Peyer's patch (tissue), 4 donors: ENCODE measurements at regions not wholly inside any gene's neighbourhood (a gene's known extent, or its start where the extent isn't known, plus 50 kb on each side); places are given as distances from the start of the nearest gene placed in this dataset.

Experiments used
- DNase-seq, 3 donors: peaks; one replicate each; pipeline ENCODE4 v3.0.0-alpha.2; 2017 to 2019
- H3K27ac ChIP-seq, 4 donors: fragments of 200-600 bp; sonication (generic); one replicate each; pipeline ENCODE4 v1.5.1; 2016 to 2019
- H3K27me3 ChIP-seq, 2 donors: fragments of 200-600 bp; sonication (generic); one replicate each; pipeline ENCODE4 v1.5.1; 2019
- H3K36me3 ChIP-seq, 3 donors: fragments of 200-600 bp; sonication (generic); one replicate each; pipeline ENCODE4 v1.5.1; 2016 to 2019
- H3K4me1 ChIP-seq, 4 donors: fragments of 200-600 bp; sonication (generic); one replicate each; pipeline ENCODE4 v1.5.1; 2016 to 2019
- H3K4me3 ChIP-seq, 4 donors: fragments of 200-600 bp; sonication (generic); 1 replicate in 3 of 4; 2 replicates in 1 of 4; pipeline ENCODE4 v1.5.1; 2016 to 2019; ENCODE audit warnings: mild to moderate bottlenecking in 1 of 4
- H3K9me3 ChIP-seq, 4 donors: fragments of 200-600 bp; sonication (generic); one replicate each; pipeline ENCODE4 v1.5.1; 2016 to 2019; ENCODE audit warnings: mild to moderate bottlenecking in 1 of 4
- CTCF ChIP-seq, 6 experiments: fragments of 450-650 bp in 4 of 6; fragments of 200-600 bp in 2 of 6; sonication (generic) in 1 of 6; IDR thresholded peaks; one replicate each; pipeline ENCODE4 v1.5.1; 2017 to 2019; ENCODE audit warnings: antibody characterized with exemption in 6 of 6, mild to moderate bottlenecking in 3 of 6, moderate library complexity in 1 of 6
- POLR2A ChIP-seq, 2 donors: fragments of 450-650 bp; IDR thresholded peaks; one replicate each; pipeline ENCODE4 v1.5.1; 2017; ENCODE audit warnings: antibody characterized with exemption in 2 of 2, mild to moderate bottlenecking in 2 of 2, moderate library complexity in 2 of 2

DNA sequence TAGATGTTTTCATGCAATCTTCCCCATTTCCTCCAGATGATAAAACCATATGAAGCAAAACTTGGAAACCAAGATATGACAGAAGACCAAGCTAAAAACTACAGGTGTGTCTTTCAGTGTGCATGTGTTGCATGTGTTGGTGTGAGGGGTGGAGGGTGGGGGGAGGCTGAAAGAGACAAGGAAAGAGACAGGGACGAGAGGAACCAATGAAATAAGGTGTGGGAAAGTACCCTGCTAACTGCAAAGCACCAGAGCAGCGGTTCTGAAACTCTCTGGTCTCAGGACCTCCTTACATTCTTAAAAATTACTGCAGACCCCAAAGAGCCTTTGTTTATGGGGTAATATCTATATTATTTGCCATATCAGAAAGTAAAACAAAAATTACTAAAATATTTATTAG lies 87.4 kb upstream of the HIVEP3 start:
- H3K4me3 ChIP-seq, result no peak overlapping the region
- TF ChIP-seq CTCF (IDR thresholded peaks at IDR 0.05), result no peak
- TF ChIP-seq POLR2A (IDR thresholded peaks at IDR 0.05), result no peak
- DNase-seq, result no peak
- no peak overlapping the region for H3K27ac ChIP-seq
- H3K9me3 ChIP-seq, result no peaks in the 10 kb centered on the region
- H3K36me3 ChIP-seq, result no peaks in the 10 kb centered on the region
- H3K27me3 ChIP-seq, result no peaks in the 10 kb centered on the region
- no peaks in the 10 kb centered on the region for H3K4me1 ChIP-seq

GRCh38 chr1:42005530-42005929 lies 86.8 kb upstream of the HIVEP3 start:
- no peaks in the 10 kb centered on the region for H3K27me3 ChIP-seq
- TF ChIP-seq CTCF (IDR thresholded peaks at IDR 0.05) (no peak), POLR2A (IDR thresholded peaks at IDR 0.05) (no peak)
- no peaks in the 10 kb centered on the region for H3K9me3 ChIP-seq
- no peak for DNase-seq
- no peak overlapping the region for H3K27ac ChIP-seq
- no peaks in the 10 kb centered on the region for H3K36me3 ChIP-seq
- no peak overlapping the region for H3K4me3 ChIP-seq
- H3K4me1 ChIP-seq, result no peaks in the 10 kb centered on the region

GRCh38 chr1:42004860-42005259 lies 86.1 kb upstream of the HIVEP3 start:
- TF ChIP-seq CTCF (IDR thresholded peaks at IDR 0.05) (no peak), POLR2A (IDR thresholded peaks at IDR 0.05) (no peak)

GRCh38 chr1:42004322-42004721 lies 85.6 kb upstream of the HIVEP3 start:
- Histone ChIP-seq H3K4me3 (no peak overlapping the region), H3K36me3 (no peaks in the 10 kb centered on the region), H3K27ac (no peak overlapping the region), H3K4me1 (no peaks in the 10 kb centered on the region), H3K27me3 (no peaks in the 10 kb centered on the region), H3K9me3 (no peaks in the 10 kb centered on the region)
- TF ChIP-seq POLR2A (IDR thresholded peaks at IDR 0.05) (no peak), CTCF (IDR thresholded peaks at IDR 0.05) (no peak)
- no peak for DNase-seq

More at GRCh38 chr1:42004860-42005259, 86.1 kb upstream of the HIVEP3 start:
- Histone ChIP-seq H3K27ac (no peak overlapping the region), H3K27me3 (no peaks in the 10 kb centered on the region), H3K9me3 (no peaks in the 10 kb centered on the region), H3K4me1 (no peaks in the 10 kb centered on the region), H3K36me3 (no peaks in the 10 kb centered on the region), H3K4me3 (no peak overlapping the region)
- no peak for DNase-seq

GRCh38 chr1:42003433-42003832 lies 84.7 kb upstream of the HIVEP3 start:
- Histone ChIP-seq H3K27me3 (no peaks in the 10 kb centered on the region), H3K27ac (no peak overlapping the region), H3K4me1 (no peaks in the 10 kb centered on the region), H3K4me3 (no peak overlapping the region), H3K9me3 (no peaks in the 10 kb centered on the region), H3K36me3 (no peaks in the 10 kb centered on the region)
- TF ChIP-seq CTCF (IDR thresholded peaks at IDR 0.05) (no peak), POLR2A (IDR thresholded peaks at IDR 0.05) (no peak)
- no peak for DNase-seq

DNA sequence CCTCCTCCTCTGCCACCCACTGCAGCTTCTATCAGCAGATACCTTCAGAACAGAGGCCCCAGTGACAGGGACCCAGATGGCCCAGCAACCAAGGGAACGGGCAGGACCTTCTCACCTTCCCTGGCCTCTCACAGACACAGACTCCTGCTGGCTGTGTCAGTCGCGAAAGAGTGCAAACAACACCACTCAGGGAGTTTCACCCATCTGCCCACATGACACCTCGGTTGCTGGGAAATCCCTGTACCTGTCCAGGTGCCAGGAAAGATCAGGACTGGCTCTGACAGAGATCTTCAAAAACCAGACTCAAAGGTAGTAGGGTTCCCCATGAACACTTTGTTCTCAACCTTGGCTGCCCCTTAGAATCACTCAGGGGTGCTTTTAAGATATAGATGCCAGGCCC lies 83.5 kb upstream of the HIVEP3 start:
- no peaks in the 10 kb centered on the region for H3K27me3 ChIP-seq
- H3K27ac ChIP-seq, result no peak overlapping the region
- H3K4me1 ChIP-seq, result no peaks in the 10 kb centered on the region
- TF ChIP-seq POLR2A (IDR thresholded peaks at IDR 0.05) (no peak), CTCF (IDR thresholded peaks at IDR 0.05) (no peak)
- no peaks in the 10 kb centered on the region for H3K36me3 ChIP-seq
- H3K9me3 ChIP-seq, result no peaks in the 10 kb centered on the region
- no peak for DNase-seq
- H3K4me3 ChIP-seq, result no peak overlapping the region
